ENCODE measurements at regions not wholly inside any gene's neighbourhood (a gene's known extent, or its start where the extent isn't known, plus 50 kb on each side); places are given as distances from the start of the nearest gene placed in this dataset.

DNA sequence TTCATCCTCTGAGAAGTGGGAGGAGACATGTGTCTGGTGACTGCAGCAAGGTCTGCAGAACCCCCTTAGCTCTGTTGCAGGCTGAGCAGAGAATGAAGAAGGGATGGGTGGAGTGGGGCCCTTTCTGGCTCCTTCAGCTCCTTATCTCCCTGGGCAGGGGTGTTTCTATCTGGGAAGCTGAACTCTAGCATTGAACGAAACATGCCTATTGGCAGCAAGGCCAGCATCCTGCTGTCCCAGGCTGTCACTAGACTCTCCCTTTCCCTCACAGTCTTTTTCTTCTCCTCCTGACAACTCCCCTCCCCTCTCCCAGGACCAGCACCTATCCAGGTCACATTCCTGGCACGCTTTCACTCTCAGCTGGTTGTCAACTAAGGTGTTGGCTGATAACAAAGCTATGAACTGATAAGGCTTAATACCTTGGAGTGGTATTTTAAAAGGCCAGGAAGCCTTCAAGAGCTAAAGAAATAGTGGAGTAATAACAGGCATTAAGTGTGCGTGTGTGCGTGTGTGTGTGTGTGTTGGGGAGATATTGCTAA lies 128.8 kb upstream of the FZD8 start:
- TF ChIP-seq, protein P1, sequence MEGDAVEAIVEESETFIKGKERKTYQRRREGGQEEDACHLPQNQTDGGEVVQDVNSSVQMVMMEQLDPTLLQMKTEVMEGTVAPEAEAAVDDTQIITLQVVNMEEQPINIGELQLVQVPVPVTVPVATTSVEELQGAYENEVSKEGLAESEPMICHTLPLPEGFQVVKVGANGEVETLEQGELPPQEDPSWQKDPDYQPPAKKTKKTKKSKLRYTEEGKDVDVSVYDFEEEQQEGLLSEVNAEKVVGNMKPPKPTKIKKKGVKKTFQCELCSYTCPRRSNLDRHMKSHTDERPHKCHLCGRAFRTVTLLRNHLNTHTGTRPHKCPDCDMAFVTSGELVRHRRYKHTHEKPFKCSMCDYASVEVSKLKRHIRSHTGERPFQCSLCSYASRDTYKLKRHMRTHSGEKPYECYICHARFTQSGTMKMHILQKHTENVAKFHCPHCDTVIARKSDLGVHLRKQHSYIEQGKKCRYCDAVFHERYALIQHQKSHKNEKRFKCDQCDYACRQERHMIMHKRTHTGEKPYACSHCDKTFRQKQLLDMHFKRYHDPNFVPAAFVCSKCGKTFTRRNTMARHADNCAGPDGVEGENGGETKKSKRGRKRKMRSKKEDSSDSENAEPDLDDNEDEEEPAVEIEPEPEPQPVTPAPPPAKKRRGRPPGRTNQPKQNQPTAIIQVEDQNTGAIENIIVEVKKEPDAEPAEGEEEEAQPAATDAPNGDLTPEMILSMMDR (IDR thresholded peaks at IDR 0.05; ENCODE audit: low read length): no peak
- no peak for TF ChIP-seq EZH2 (optimal IDR thresholded peaks at IDR 0.05; ENCODE audit: low read depth, low read length)

All from MM.1S (cell line).